ENCODE measurements at regions not wholly inside any gene's neighbourhood (a gene's known extent, or its start where the extent isn't known, plus 50 kb on each side); places are given as distances from the start of the nearest gene placed in this dataset.

DNA sequence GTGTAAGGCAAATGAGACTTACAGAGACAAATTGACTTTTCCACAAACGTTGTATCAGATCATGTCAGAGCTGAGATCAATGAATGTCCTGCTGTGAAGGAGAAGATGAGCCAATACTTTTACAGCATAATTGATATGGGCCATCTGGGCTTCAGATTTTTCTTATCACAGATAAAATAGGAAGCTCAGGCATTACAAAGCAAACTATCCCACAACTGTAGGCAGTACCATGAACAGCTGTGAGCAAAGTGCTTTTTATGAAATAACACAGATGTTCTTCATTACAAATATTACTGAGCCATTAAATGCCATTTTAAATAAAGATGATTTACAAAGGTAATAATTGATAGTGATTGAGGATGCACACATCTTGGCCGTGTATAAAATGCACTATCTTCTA lies 852.3 kb downstream of the OTOL1 start:
- ATAC-seq (no peak), DNase-seq (ENCODE audit: extremely low read depth in 1 of 4, low spot score in 3 of 4) (no peak), FAIRE-seq (no peak)
- WGBS (ENCODE audit: insufficient coverage, low coverage, missing lambda C conversion rate): 0% methylated on average over 2 of the region's 2 CpGs
- no TSS peak for BruUV-seq (replicated peaks)
- Histone ChIP-seq H3K27ac (ENCODE audit: extremely low read depth, low read depth, low read length) (no peak overlapping the region), H3K4me1 (replicated peaks in 1 of 2; ENCODE audit: control insufficient read depth in 2 of 2, insufficient read depth in 2 of 2, low read length in 2 of 2) (no peaks in the 10 kb centered on the region), H3K9ac (ENCODE audit: insufficient read depth in 1 of 2, low read depth in 2 of 2, low read length in 2 of 2) (no peak overlapping the region), H3K9me3 (replicated peaks; ENCODE audit: control insufficient read depth, insufficient read depth, low read depth, low read length) (no peaks in the 10 kb centered on the region), H3K4me2 (ENCODE audit: insufficient read depth, low read length) (no peak overlapping the region), H4K20me1 (replicated peaks; ENCODE audit: control insufficient read depth, insufficient read depth, low read length) (no peaks in the 10 kb centered on the region), H3K27me3 (ENCODE audit: control insufficient read depth in 2 of 2, insufficient read depth in 2 of 2, low read length in 2 of 2) (no peaks in the 10 kb centered on the region), H3K79me2 (ENCODE audit: control insufficient read depth, insufficient read depth, low read length) (no peaks in the 10 kb centered on the region), H3K36me3 (ENCODE audit: control insufficient read depth, insufficient read depth, low read length) (no peaks in the 10 kb centered on the region), H3K9me1 (ENCODE audit: control insufficient read depth, insufficient read depth, low read length) (no peaks in the 10 kb centered on the region), H2AFZ (ENCODE audit: low read depth, low read length) (no peak overlapping the region), H3K4me3 (no peak overlapping the region)
- TF ChIP-seq HMG20A (CRISPR knock-in tag; conservative IDR thresholded peaks at IDR 0.05) (no peak), ZNF699 (CRISPR knock-in tag; IDR thresholded peaks at IDR 0.05; ENCODE audit: insufficient replicate concordance) (no peak), RHOXF2B (CRISPR knock-in tag; conservative IDR thresholded peaks at IDR 0.05) (no peak)
- CTCF ChIA-PET (ENCODE audit: low intra/inter-chr PET ratio): no interaction called here
- intact Hi-C loops (cut with micrococcal nuclease) (no loop called here), in situ Hi-C loops (cut with MboI) (no loop called here)
- POLR2A ChIA-PET: no interaction called here

- CTCF ChIA-PET (ENCODE audit: low intra/inter-chr PET ratio): no interaction called here
- DNase-seq (ENCODE audit: extremely low read depth in 1 of 4, low spot score in 3 of 4) (no peak), FAIRE-seq (no peak), ATAC-seq (no peak)
- POLR2A ChIA-PET: no interaction called here
- Histone ChIP-seq H3K36me3 (ENCODE audit: control insufficient read depth, insufficient read depth, low read length) (no peaks in the 10 kb centered on the region), H3K4me3 (no peak overlapping the region), H3K9me3 (replicated peaks; ENCODE audit: control insufficient read depth, insufficient read depth, low read depth, low read length) (no peaks in the 10 kb centered on the region), H3K4me1 (replicated peaks in 1 of 2; ENCODE audit: control insufficient read depth in 2 of 2, insufficient read depth in 2 of 2, low read length in 2 of 2) (no peaks in the 10 kb centered on the region), H3K79me2 (ENCODE audit: control insufficient read depth, insufficient read depth, low read length) (no peaks in the 10 kb centered on the region), H3K27me3 (ENCODE audit: control insufficient read depth in 2 of 2, insufficient read depth in 2 of 2, low read length in 2 of 2) (no peaks in the 10 kb centered on the region), H2AFZ (ENCODE audit: low read depth, low read length) (no peak overlapping the region), H3K9me1 (ENCODE audit: control insufficient read depth, insufficient read depth, low read length) (no peaks in the 10 kb centered on the region), H3K9ac (ENCODE audit: insufficient read depth in 1 of 2, low read depth in 2 of 2, low read length in 2 of 2) (no peak overlapping the region), H3K27ac (ENCODE audit: extremely low read depth, low read depth, low read length) (no peak overlapping the region), H4K20me1 (replicated peaks; ENCODE audit: control insufficient read depth, insufficient read depth, low read length) (no peaks in the 10 kb centered on the region), H3K4me2 (ENCODE audit: insufficient read depth, low read length) (no peak overlapping the region)
- BruUV-seq (replicated peaks): no TSS peak
- WGBS (ENCODE audit: insufficient coverage, low coverage, missing lambda C conversion rate): 0% methylated on average over 2 of the region's 2 CpGs
- intact Hi-C loops (cut with micrococcal nuclease): no loop called here
- in situ Hi-C loops (cut with MboI): no loop called here
- TF ChIP-seq ILK (tag; IDR thresholded peaks at IDR 0.05; ENCODE audit: borderline replicate concordance, low read depth) (no peak), GTF2E2 (tag; IDR thresholded peaks at IDR 0.05) (no peak), WHSC1 (IDR thresholded peaks at IDR 0.05; ENCODE audit: low read length) (no peak), HDAC6 (IDR thresholded peaks at IDR 0.05; ENCODE audit: low read depth, low read length) (no peak), BMI1 (IDR thresholded peaks at IDR 0.05; ENCODE audit: low read length) (no peak), GABPB1 (CRISPR knock-in tag; IDR thresholded peaks at IDR 0.05) (no peak), JUN (IDR thresholded peaks at IDR 0.05; ENCODE audit: borderline replicate concordance, low read depth, low read length) (no peak), JUN (CRISPR knock-in tag; IDR thresholded peaks at IDR 0.05; ENCODE audit: borderline replicate concordance) (no peak), BCL6 (CRISPR knock-in tag; IDR thresholded peaks at IDR 0.05) (no peak), NCOA1 (IDR thresholded peaks at IDR 0.05; ENCODE audit: low read depth) (no peak), ZNF3 (CRISPR knock-in tag; IDR thresholded peaks at IDR 0.05) (no peak)
Observed at GRCh38 chr3:162353414-162353813, 856.8 kb downstream of the OTOL1 start.
